GM19467 (cell line): ENCODE measurements at regions not wholly inside any gene's neighbourhood (a gene's known extent, or its start where the extent isn't known, plus 50 kb on each side); places are given as distances from the start of the nearest gene placed in this dataset.

Experiments
- ATAC-seq: cut with Tn5 transposase; IDR thresholded peaks from one replicate; pipeline ENCODE4 v1.9.1; 2021; ENCODE audit warnings: mild to moderate bottlenecking, moderate library complexity; ENCODE audit not compliant: unreplicated experiment

DNA sequence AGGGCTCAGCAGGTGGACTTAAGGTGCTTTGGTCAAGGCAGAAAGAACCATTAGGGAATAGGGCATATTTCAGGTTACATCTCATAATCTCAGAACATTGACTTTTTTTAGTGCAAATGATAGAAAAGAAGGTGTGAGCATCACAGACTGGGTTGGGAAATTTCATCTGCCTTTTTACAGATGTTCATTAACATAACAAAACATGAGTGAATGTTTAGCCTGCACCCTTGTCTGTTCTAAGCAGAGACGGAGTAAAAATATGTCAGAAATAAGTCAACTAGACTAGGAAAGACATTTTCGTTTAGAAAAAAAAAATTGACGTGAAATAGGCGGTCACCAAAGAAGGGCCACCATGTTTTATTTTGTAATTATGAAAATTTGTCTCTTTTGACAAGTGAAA, 127.5 kb upstream of the CDH13 start:
- no peak for ATAC-seq

DNA sequence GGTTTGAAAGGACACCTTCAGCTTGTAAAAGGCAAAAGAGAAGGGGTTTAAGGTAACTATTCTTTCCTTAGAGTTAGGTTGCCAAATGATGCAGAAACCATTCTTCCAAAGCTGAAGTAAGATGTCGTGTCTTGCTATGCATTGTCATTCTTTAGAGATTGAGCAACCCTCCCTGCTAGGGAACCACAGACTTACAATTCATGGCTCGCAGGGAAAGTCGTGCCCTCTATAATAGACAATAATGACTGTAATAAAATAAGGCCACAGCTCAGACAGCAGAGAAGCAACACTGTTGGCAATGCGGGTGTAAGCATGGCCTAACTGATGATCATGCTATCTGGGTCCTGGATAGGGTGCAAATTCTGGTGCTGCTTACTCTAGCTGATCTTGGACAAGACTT, 129.6 kb upstream of the CDH13 start:
- ATAC-seq = no peak

DNA sequence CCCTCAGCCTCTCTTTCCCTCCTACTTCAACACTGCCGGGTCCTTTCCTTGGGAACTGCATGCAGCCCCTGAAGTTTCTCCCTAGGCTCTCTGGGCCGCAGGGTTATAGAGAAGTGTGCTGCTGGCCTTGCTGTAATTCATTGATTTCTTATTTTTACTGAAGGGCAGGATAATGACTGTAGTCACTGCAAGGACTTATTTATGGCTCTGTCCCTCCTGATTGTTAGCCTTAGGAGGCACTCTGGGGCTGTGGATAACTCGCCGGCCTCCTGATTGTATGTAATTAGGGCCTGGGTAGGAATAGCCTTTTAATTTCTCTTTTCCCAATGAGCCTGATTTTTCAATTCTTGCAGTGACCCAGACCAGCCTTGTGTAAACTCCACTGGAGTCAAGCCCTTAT, 138.3 kb upstream of the CDH13 start:
- no peak for ATAC-seq

DNA sequence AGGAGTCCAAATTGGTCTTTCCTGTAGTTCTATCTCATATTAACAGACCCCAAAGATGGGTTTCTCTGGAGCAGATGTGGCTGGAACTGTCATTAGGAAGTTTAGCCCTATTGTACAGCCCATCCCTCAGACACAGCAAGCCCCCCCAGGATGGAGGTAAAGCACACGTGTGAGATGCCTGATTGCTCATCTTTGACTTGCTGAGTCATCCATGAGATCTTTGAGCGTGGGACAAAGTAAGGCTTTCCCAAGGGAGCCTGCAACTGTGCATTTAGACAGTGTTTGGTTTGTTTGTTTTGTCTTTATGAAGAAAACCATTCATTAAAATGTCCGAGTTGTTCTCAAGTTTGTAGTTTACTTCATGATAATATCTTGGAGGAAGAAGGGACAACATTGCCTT, 145.3 kb upstream of the CDH13 start:
- ATAC-seq = no peak

DNA sequence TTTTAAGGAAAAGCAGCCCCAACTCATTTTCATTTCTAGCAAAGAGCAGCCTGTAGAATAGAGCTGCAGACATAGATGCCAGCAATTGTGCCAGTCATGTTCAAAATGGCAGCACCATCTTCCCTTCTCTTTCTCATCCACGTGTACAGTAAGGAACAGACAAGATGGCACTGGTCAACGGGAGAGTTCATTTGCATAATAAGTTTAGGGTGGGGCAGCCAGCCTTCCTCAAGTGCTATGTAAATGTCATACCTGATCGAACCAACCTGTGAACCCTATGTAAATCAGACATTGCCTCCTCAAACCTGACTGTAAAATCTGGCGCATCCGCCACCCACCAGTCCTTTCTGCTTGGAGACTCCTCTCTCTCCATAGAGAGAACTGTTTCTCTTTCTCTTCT, 150.0 kb upstream of the CDH13 start:
- no peak for ATAC-seq

DNA sequence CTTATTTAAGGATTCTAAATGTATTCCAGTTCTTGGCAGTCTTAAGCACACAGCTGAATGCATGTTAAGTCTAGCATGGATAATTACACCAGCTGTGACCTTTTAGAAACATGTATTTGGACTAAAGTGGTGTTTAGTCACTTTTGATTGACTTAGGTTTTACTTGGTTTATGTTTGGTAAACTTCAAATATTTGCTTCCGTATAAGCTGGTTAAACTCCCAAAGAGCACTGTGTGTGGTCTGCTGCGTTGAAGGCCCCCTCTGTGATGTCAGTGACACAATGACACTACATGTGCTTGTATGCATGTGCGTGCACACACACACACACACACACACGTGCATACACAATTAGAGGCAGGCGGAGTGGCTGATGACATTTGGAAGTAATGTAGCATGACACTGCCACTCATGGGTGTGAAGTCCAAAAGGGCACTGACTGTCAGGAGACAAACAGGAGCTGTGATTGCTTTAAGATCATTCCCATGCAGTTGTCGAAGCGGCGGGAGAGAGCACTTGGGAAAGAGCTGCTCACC, 156.1 kb upstream of the CDH13 start:
- no peak for ATAC-seq

GRCh38 chr16:82470016-82470415, 156.8 kb upstream of the CDH13 start:
- no peak for ATAC-seq

GRCh38 chr16:82464187-82464586, 162.6 kb upstream of the CDH13 start:
- ATAC-seq = no peak

DNA sequence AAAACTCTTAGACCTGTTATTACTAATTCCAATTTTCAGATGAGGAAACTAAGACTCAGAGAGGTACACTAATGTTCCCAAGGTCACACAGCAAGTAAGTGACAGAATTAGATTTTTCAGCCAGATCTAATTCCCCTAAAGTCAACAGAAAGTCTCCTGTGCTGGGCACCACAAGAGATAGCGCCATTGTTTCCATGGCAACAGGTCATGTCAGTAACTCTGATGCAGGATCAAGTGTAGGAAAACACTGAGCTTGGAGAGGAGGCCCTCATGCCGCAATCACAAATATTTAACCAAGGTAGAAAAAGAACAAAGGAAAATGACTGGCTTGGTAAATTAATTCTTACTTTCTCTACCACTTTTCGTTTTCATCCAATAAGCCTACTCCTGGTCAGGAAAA, 166.0 kb upstream of the CDH13 start:
- no peak for ATAC-seq

DNA sequence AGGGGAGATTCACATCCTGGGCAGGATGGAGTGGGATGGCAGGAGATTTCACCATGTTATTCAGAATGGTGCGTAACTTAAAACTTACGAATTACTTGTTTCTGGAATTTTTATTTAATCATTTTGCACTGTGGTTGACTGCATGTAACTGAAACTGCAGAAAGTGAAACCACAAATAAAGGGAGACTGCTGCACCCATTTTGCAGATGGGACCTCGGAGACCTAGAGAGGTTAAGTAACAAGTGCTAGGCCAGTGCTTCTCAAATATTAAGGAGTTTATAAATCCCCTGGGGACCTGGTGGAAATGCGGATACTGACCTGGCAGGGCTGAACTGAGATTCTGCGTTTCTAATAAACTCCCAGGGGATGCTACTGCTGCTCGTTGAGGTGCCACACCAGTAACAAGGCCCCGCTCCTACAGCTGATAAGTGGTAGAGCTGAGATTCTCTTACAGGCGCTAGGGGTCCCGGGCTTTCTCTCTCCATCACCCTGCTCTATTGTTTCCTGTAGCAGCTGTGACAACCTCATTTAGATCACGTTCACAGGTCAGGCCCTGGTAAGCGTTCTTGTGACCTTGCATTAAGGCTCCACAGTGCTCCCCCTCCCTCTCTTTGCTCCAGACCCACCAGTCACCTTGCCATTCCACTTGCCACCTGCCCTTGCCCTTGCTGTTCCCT, 167.1 kb upstream of the CDH13 start:
- no peak for ATAC-seq

DNA sequence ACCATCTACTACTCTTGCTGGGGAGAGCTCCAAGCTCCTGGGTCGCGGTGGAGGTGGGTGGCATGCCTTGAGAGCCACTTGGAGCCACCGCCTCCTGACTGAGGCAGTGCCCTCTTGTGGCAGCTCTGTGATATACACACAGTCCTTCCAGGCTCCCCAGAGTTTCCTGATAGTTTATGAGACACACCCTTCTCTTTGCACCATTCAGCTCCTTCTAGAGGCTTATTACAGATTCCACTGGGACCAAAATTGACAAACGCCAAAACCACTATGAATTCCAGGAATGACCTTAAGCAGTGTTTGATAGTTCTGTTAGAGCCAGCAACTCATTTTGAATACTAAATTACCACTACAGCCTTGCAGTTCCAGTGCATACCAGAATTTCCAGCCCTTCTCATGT, 170.1 kb upstream of the CDH13 start:
- ATAC-seq = peak; percentile 91

DNA sequence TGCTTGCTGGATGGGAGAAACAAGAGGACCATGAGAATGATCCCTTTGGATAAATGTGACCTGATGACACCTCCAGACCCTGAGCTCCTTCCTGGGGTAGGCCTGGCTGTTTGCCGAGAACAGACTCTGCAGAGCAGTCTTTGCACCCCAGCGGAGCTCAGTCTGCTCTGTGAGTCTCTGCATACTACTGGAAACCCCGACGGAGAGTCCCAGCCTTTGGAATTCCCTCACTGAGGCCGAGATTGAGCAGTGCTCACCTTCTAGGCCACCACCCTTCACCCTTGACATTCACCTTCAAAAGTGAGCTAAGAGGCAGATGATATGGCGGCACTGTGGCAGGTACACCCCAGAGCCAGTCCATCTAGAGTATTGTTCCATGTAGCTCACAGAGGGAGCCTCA, 172.2 kb upstream of the CDH13 start:
- no peak for ATAC-seq

- no peak for ATAC-seq
Observed at GRCh38 chr16:82454152-82454551, 172.6 kb upstream of the CDH13 start.

DNA sequence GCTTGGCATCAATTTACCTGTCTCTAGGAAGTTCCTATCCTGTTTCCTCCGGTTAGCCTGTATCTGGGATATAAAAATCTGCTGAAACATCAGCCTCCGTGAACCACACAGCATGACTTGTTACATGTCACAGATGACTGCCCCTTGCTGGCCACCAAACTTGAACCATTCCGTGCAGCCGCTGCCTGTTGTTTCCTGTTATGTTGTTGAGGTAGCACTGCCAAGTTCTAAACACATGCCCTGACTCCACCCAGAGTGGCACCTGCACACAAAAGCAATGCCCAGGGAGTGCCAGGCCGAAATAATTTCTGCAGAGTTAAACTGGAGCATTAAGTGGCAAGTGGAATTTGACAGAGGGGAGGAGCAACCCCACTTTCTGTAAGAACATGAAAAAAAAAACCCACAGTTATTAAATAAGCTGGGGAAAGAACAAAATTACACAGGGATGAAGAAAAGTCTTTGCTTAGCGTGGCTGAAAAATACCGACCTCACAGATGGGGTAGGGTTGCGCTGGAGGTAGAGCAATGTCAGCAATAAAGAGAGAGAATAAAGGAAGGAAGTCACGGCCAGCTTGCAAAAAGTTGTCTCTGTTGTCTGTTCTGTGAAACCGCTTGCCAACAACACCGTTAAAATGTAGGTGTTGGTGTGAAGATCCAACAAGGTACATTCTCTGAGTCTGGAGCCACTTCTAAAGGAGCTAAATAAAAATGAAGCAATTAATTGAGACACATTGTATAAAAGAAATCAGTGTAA, 174.6 kb upstream of the CDH13 start:
- no peak for ATAC-seq

DNA sequence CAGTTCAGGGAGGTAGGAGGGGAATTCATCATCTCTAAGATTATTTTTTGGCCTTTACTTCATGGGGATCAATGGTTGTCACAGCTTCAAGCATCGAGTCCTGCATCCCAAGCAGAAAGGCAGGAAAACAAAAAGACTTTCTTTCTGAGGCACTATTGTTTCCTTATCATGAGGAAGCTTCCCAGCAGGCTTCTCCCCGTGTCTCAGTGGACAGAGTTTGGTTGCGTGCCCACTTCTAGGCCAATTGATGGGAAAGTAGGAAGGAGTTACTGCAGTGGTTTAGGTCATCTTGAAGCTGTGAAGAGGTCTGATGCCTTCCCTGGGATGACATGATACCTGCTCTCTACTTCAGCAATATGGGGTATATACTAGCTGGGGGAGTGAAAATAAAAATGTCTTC, 175.3 kb upstream of the CDH13 start:
- no peak for ATAC-seq

DNA sequence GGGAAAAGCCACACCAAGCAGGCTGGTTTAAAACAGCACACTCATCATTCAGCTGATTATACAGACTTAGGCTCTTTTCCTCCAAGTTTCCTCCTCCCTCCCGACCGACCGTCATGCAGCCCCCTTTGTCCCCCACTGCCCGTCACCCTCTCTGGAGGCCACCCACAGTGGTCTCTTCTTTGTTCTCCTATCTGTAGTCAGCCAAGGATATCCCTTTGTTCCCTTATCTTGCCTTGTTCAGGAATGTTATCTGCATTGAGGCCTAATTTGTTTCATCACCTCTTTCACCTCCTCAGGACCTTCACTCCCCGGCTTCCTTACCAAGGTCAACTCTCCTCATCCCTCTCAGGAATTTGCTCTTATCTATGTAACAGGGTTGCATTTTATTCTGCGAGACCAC, 186.4 kb upstream of the CDH13 start:
- ATAC-seq = no peak

- ATAC-seq = no peak
Observed at GRCh38 chr16:82439678-82440293, 187.0 kb upstream of the CDH13 start.

DNA sequence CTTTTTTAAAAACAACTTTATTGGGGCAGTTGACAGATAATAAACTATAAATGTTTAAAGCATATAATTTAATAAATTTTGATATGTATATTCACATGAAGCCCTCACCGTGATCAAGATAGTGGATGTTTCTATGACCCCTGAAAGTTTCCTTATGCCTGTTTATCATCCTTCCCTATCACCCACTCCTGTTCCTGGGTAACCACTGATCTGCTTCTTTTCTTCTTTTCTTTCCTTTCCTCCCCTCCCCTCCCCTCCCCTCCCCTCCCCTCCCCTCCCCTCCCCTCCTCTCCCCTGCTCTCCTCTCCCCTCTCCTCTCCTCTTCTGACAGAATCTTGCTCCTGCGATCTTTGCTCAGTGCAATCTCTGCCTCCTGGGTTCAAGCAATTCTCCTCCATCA, 193.7 kb upstream of the CDH13 start:
- ATAC-seq = no peak

- no peak for ATAC-seq
Observed at GRCh38 chr16:82432261-82432660, 194.5 kb upstream of the CDH13 start.

DNA sequence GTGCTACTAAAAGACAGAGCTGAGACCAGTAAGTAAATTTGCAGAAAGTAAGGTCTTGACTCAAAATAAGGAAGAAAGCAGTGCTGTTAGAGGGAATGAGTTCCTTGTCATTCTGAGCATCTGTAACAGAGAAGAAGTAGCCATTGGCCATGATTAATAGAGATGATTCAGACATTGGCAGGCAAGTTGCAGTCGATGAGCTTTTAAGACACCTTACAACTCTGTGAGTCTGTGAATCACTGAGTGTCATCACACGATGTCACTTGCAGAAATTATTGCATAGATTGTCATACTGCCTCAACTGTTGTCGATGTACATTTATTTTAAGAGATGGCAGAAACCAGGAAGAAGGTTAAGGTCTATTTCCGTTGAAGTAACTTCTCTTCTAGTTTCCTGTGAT, 201.1 kb upstream of the CDH13 start:
- no peak for ATAC-seq

DNA sequence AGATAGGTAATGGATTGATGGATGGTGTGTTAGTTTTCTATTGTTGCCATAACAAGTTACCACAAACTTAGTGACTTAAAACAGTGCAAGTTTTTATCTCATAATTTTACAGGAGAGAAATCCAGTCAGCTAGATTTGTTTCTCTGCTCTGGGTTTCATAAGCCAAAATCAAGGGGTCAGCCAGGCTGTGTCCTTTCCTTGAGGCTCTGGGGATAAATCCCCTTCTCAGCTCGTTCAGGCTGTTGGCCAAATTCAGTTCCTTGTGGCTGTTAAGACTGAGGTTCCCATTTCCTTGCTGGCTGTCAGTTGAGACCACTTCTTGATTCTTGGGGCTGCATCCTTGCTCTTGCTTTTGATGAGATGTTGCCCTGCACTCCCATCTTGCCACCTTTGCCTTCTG, 204.9 kb upstream of the CDH13 start:
- ATAC-seq = no peak

GRCh38 chr16:82419332-82419731, 207.4 kb upstream of the CDH13 start:
- ATAC-seq = no peak
